Activated naive CD4-positive, alpha-beta T cell (primary cell): ENCODE measurements at regions not wholly inside any gene's neighbourhood (a gene's known extent, or its start where the extent isn't known, plus 50 kb on each side); places are given as distances from the start of the nearest gene placed in this dataset.
"Not testable (repeated sequence)": the region's sequence is repeated elsewhere in the genome, so short reads cannot be mapped to it uniquely, and the experiment has no call there.

Source experiments
- DNase-seq, 4 experiments: peaks; one replicate each; lab custom pipeline; 2025; lab: John Stamatoyannopoulos, UW

GRCh38 chr15:77909182-77909940 lies 168.2 kb downstream of the TBC1D2B start:
- no peak for DNase-seq

- not testable (repeated sequence) for DNase-seq
These were observed 168.8 kb downstream of the TBC1D2B start for GRCh38 chr15:77908752-77909111.

- DNase-seq: peak in 2 of 4 experiments; percentile 15 to 45
These were observed 169.4 kb downstream of the TBC1D2B start for GRCh38 chr15:77907824-77908751.

GRCh38 chr15:77906062-77906990 lies 171.2 kb downstream of the TBC1D2B start:
- DNase-seq: not testable (repeated sequence)

- no peak for DNase-seq
These were observed 172.1 kb downstream of the TBC1D2B start for GRCh38 chr15:77905301-77905920.

- DNase-seq: no peak
These were observed 172.6 kb downstream of the TBC1D2B start for GRCh38 chr15:77904901-77905300.

- no peak for DNase-seq
These were observed 173.1 kb downstream of the TBC1D2B start for GRCh38 chr15:77904436-77904821.

- DNase-seq: not testable (repeated sequence)
These were observed 173.6 kb downstream of the TBC1D2B start for GRCh38 chr15:77903761-77904435.

- not testable (repeated sequence) for DNase-seq
These were observed 174.4 kb downstream of the TBC1D2B start for GRCh38 chr15:77902921-77903760.

- no peak for DNase-seq
These were observed 175.4 kb downstream of the TBC1D2B start for GRCh38 chr15:77901921-77902750.

- DNase-seq: no peak
These were observed 176.1 kb downstream of the TBC1D2B start for GRCh38 chr15:77901251-77901881.

GRCh38 chr15:77900331-77900963 lies 177.1 kb downstream of the TBC1D2B start:
- DNase-seq: peak in 3 of 4 experiments; percentile 5 to 29 (median 21)

GRCh38 chr15:77899776-77900175 lies 177.7 kb downstream of the TBC1D2B start:
- not testable (repeated sequence) for DNase-seq

- no peak for DNase-seq
These were observed 178.4 kb downstream of the TBC1D2B start for GRCh38 chr15:77898811-77899730.

GRCh38 chr15:77897896-77898406 lies 179.6 kb downstream of the TBC1D2B start:
- DNase-seq: no peak

- not testable (repeated sequence) for DNase-seq
These were observed 180.2 kb downstream of the TBC1D2B start for GRCh38 chr15:77897113-77897895.
